HEK293T (cell line): ENCODE measurements at regions not wholly inside any gene's neighbourhood (a gene's known extent, or its start where the extent isn't known, plus 50 kb on each side); places are given as distances from the start of the nearest gene placed in this dataset.

Source experiments
- CTCF ChIA-PET: fragments of 350-600 bp; formaldehyde crosslinking; extraction: SDS; loops from one replicate; lab custom pipeline; 2021; ENCODE audit warnings: antibody characterized with exemption, inconsistent platforms; lab: Yijun Ruan, JAX
- POLR2A ChIA-PET: fragments of 350-600 bp; formaldehyde crosslinking; extraction: SDS; loops from one replicate; lab custom pipeline; 2020; ENCODE audit warnings: antibody characterized with exemption, inconsistent platforms; lab: Yijun Ruan, JAX
- DNase-seq: peaks from one replicate; pipeline ENCODE4 v3.0.0; 2012; ENCODE audit warnings: mixed read lengths; ENCODE audit errors: extremely low spot score
- ARNT ChIP-seq: fragments of 450-650 bp; IDR thresholded peaks from 2 replicates; pipeline ENCODE4 v1.6.1; 2017; ENCODE audit warnings: mild to moderate bottlenecking
- BHLHE40 ChIP-seq: fragments of 450-650 bp; IDR thresholded peaks from 2 replicates; pipeline ENCODE4 v1.6.1; 2016; ENCODE audit warnings: mild to moderate bottlenecking, moderate library complexity, borderline replicate concordance
- CTBP1 ChIP-seq: fragments of 450-650 bp; IDR thresholded peaks from 2 replicates; pipeline ENCODE4 v1.6.1; 2016; ENCODE audit warnings: borderline replicate concordance
- ELF4 ChIP-seq: fragments of 450-650 bp; IDR thresholded peaks from 2 replicates; pipeline ENCODE4 v1.6.1; 2017; ENCODE audit warnings: antibody characterized with exemption
- FOXA1 ChIP-seq: fragments of 450-650 bp; IDR thresholded peaks from 2 replicates; pipeline ENCODE4 v1.6.1; 2016; ENCODE audit warnings: mild to moderate bottlenecking
- FOXK2 ChIP-seq: fragments of 450-650 bp; IDR thresholded peaks from 2 replicates; pipeline ENCODE4 v1.6.1; 2016; ENCODE audit warnings: mild to moderate bottlenecking
- FOXM1 ChIP-seq: fragments of 450-650 bp; IDR thresholded peaks from 2 replicates; pipeline ENCODE4 v1.6.1; 2017; ENCODE audit warnings: mild to moderate bottlenecking, borderline replicate concordance
- HDGF ChIP-seq: fragments of 450-650 bp; IDR thresholded peaks from 2 replicates; pipeline ENCODE4 v1.6.1; 2017; ENCODE audit warnings: antibody characterized with exemption, borderline replicate concordance
- L3MBTL2 ChIP-seq: fragments of 450-650 bp; conservative IDR thresholded peaks from 2 replicates; pipeline ENCODE4 v1.6.1; 2016; ENCODE audit warnings: mild to moderate bottlenecking
- LEF1 ChIP-seq: fragments of 450-650 bp; IDR thresholded peaks from 2 replicates; pipeline ENCODE4 v1.6.1; 2017; ENCODE audit warnings: mild to moderate bottlenecking, borderline replicate concordance
- NFRKB ChIP-seq: fragments of 450-650 bp; IDR thresholded peaks from 2 replicates; pipeline ENCODE4 v1.6.1; 2016; ENCODE audit warnings: mild to moderate bottlenecking, moderate library complexity
- SP1 ChIP-seq: fragments of 450-650 bp; IDR thresholded peaks from 2 replicates; pipeline ENCODE4 v1.6.1; 2017
- SUZ12 ChIP-seq: fragments of 450-650 bp; IDR thresholded peaks from 2 replicates; pipeline ENCODE4 v1.6.1; 2016; ENCODE audit warnings: mild to moderate bottlenecking
- TARDBP ChIP-seq: fragments of 450-650 bp; IDR thresholded peaks from 2 replicates; pipeline ENCODE4 v1.6.1; 2016
- ZNF384 ChIP-seq: fragments of 450-650 bp; IDR thresholded peaks from 2 replicates; pipeline ENCODE4 v1.6.1; 2016
- TF ChIP-seq, protein P1 (sequence below): fragments of 450-650 bp; IDR thresholded peaks from 2 replicates; pipeline ENCODE4 v1.6.1; 2016

DNA sequence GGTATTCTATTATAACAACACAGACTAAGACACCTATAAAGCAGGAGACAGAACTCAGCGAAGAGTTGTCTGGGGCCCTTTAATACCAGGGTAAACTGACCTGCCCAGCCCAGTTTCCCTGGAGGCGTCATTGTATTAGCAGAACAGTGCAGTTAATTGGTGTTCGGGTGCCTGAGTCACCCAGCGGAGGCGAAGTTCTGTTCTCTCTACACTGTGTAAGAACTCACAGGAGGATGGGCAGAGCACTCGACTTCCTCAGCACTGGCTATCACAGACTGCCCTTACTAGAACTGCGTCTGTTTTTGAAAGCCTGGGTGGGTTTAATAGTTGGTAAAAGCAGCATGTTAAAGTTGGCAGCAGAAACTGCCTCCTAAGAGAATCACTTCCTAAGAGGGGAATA lies 106.5 kb upstream of the ATP8B1 start:
- DNase-seq, result no peak
- POLR2A ChIA-PET, result no interaction called here
- CTCF ChIA-PET, result no interaction called here
- no peak for TF ChIP-seq HDGF
- no peak for TF ChIP-seq NFRKB

DNA sequence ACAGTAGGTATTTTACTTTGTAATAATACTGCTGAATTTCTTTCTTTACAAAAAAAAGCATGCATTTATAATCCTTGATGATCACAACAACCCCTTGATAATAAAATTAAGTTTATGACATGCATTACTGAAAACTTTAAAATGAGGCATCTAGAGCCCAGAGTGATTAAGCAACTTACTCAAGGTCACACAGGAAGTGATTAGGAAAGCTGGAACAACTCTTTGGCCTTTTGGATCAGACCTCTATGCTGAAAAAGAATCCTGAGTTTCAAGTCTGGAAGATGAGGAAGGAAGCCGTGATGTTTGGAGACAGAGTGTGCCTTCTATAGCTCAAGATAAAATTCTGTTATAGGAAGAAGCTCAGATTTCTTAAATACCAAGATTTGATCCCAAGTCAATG lies 105.0 kb upstream of the ATP8B1 start:
- TF ChIP-seq NFRKB (no peak), ARNT (no peak), LEF1 (no peak)

DNA sequence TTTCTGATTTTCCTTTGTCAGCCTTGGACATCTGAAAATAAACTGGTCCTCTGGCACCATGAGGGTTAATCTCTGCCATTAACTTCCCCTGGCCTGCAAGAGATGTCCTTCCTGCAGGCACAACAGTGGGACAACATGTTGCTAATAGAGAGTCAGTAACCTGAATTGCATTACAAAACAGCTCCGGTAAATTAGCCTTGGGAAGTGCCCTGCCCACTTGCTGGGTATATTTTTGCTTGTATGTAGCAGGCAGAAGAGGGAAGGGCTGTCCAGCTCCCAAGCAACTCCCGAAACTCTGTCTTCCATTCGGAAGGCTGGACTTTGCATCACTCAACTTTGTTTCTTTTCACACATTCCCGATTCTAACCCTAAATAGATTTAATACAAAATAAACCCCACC lies 104.4 kb upstream of the ATP8B1 start:
- TF ChIP-seq SUZ12 (no peak), FOXA1 (no peak), ARNT (no peak), ELF4 (no peak), L3MBTL2 (no peak), FOXK2 (no peak), SP1 (no peak), TARDBP (no peak)
- TF ChIP-seq, protein P1, sequence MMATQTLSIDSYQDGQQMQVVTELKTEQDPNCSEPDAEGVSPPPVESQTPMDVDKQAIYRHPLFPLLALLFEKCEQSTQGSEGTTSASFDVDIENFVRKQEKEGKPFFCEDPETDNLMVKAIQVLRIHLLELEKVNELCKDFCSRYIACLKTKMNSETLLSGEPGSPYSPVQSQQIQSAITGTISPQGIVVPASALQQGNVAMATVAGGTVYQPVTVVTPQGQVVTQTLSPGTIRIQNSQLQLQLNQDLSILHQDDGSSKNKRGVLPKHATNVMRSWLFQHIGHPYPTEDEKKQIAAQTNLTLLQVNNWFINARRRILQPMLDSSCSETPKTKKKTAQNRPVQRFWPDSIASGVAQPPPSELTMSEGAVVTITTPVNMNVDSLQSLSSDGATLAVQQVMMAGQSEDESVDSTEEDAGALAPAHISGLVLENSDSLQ, result no peak
- CTCF ChIA-PET, result interaction anchor here (0.7 to 0.9 kb wide), 2 partner anchors 11 to 1109 kb away, joined by 3 read pairs; no protein-coding TSS in a partner anchor
- no peak for DNase-seq
- POLR2A ChIA-PET, result no interaction called here

More for the DNA sequence above, 105.0 kb upstream of the ATP8B1 start:
- no peak for DNase-seq
- ChIA-PET POLR2A (no interaction called here), CTCF (interaction anchor here (0.9 kb wide), 1 partner anchor 10 kb away, joined by 3 read pairs; no protein-coding TSS in a partner anchor)

DNA sequence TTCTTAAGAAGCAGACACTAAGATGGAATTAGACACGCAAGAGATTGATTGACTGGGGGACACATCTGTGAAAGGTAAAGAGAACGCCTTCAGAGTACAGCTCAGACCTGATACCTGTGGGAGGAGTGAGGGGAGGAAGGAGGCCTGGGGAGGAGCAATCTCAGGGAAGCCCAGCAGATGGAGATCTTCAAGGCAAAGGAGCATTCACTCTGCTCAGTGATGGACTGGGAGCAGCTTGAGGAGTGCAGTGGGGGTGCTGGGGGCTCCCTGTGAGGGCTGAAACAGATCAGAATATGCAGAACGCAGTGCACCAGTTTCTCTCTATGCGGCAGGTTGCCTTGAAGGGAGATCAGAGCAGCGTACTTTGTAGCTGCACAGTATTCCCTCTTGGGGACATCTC lies 103.7 kb upstream of the ATP8B1 start:
- DNase-seq, result peak; percentile 9

DNA sequence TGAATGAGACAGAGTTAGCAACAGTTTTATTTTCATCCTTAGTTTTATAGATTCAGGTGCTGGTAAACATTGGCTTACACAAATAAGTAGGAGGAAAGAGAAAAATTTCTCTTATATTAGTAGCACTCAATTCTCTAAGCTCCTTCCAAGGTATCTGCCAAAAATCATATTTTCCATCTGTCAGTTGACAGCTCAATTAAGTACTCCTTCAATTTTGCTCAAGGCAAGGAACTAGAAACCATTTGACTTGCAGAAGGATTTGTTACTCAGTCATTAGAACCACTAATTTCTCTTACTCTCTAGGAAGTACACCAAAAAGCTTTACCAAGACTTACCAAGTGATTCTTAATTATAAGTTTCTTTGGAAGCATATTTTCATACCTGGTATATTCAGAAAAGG lies 101.4 kb upstream of the ATP8B1 start:
- DNase-seq, result no peak
- POLR2A ChIA-PET, result no interaction called here
- CTCF ChIA-PET, result no interaction called here
- TF ChIP-seq, protein P1, result peak; percentile 62
- TF ChIP-seq L3MBTL2, result no peak

More for the DNA sequence above, 103.7 kb upstream of the ATP8B1 start:
- CTCF ChIA-PET, result interaction anchor here (1.7 kb wide), 1 partner anchor 25 kb away, joined by 4 read pairs; no protein-coding TSS in a partner anchor
- TF ChIP-seq LEF1 (no peak), CTBP1 (no peak), HDGF (no peak), ZNF384 (no peak), BHLHE40 (no peak), FOXA1 (no peak), SUZ12 (no peak), SP1 (no peak), FOXM1 (no peak), NFRKB (no peak), ARNT (no peak), TARDBP (no peak), FOXK2 (no peak), L3MBTL2 (no peak)
- TF ChIP-seq, protein P1, result no peak
- POLR2A ChIA-PET, result no interaction called here

DNA sequence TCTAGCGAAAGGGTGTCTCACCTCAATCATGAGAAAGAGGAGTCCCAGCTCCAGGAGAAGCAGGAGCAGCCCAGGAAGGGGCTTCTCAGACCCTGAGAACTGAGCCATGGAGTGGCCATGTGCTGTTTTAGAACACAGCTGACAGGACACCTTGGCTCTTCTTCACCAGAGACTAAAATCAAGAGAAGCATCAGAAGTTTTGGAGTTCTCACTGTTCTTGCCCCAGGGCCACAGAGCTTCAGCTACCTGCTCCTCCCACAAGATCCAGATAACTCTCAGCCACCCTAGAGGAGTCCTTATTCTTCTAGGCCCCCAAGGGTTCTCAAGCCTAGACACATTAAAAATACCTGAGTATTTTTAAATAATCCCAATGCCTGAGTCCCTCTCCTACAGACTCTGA lies 99.6 kb upstream of the ATP8B1 start:
- DNase-seq, result no peak
- TF ChIP-seq SUZ12, result no peak
- TF ChIP-seq ELF4, result no peak
- no peak for TF ChIP-seq ZNF384
- TF ChIP-seq FOXA1, result no peak
- no peak for TF ChIP-seq SP1
- no peak for TF ChIP-seq TARDBP
- TF ChIP-seq, protein P1, result no peak
- TF ChIP-seq BHLHE40, result no peak
- no peak for TF ChIP-seq LEF1
- TF ChIP-seq HDGF, result no peak
- TF ChIP-seq ARNT, result no peak
- TF ChIP-seq FOXM1, result no peak
- no peak for TF ChIP-seq CTBP1
- no peak for TF ChIP-seq L3MBTL2
- TF ChIP-seq NFRKB, result no peak
- CTCF ChIA-PET, result no interaction called here
- POLR2A ChIA-PET, result no interaction called here
